ENCODE measurements at regions not wholly inside any gene's neighbourhood (a gene's known extent, or its start where the extent isn't known, plus 50 kb on each side); places are given as distances from the start of the nearest gene placed in this dataset.
"Not testable (repeated sequence)": the region's sequence is repeated elsewhere in the genome, so short reads cannot be mapped to it uniquely, and the experiment has no call there.

- DNase-seq, result no peak
These were observed 79.9 kb upstream of the EN2 start for GRCh38 chr7:155377838-155378579.

- peak; percentile 54 for DNase-seq
These were observed 79.4 kb upstream of the EN2 start for GRCh38 chr7:155378580-155378934.

- no peak for DNase-seq
These were observed 78.7 kb upstream of the EN2 start for GRCh38 chr7:155378959-155379871.

- DNase-seq, result peak; percentile 78
These were observed 77.6 kb upstream of the EN2 start for GRCh38 chr7:155380221-155380861.

- DNase-seq, result no peak
These were observed 76.7 kb upstream of the EN2 start for GRCh38 chr7:155380976-155381851.

GRCh38 chr7:155381852-155382801 lies 75.8 kb upstream of the EN2 start:
- DNase-seq, result no peak

GRCh38 chr7:155382802-155383171 lies 75.1 kb upstream of the EN2 start:
- DNase-seq, result no peak

GRCh38 chr7:155383756-155384491 lies 74.0 kb upstream of the EN2 start:
- DNase-seq, result no peak

GRCh38 chr7:155384751-155385150 lies 73.2 kb upstream of the EN2 start:
- no peak for DNase-seq

- DNase-seq, result not testable (repeated sequence)
These were observed 72.7 kb upstream of the EN2 start for GRCh38 chr7:155385182-155385581.

- DNase-seq, result no peak
These were observed 71.3 kb upstream of the EN2 start for GRCh38 chr7:155386608-155387007.

- no peak for DNase-seq
These were observed 70.8 kb upstream of the EN2 start for GRCh38 chr7:155387066-155387620.

- DNase-seq, result no peak
These were observed 69.4 kb upstream of the EN2 start for GRCh38 chr7:155388561-155388960.

- no peak for DNase-seq
These were observed 66.5 kb upstream of the EN2 start for GRCh38 chr7:155391414-155391813.

- peak; percentile 73 for DNase-seq
These were observed 65.0 kb upstream of the EN2 start for GRCh38 chr7:155392726-155393570.

GRCh38 chr7:155394413-155394812 lies 63.5 kb upstream of the EN2 start:
- no peak for DNase-seq

- peak; percentile 81 for DNase-seq
These were observed 62.6 kb upstream of the EN2 start for GRCh38 chr7:155395176-155395797.

GRCh38 chr7:155396661-155397060 lies 61.3 kb upstream of the EN2 start:
- DNase-seq, result no peak

Data from COR-L47 (cell line).